H1 (cell line): ENCODE measurements at regions not wholly inside any gene's neighbourhood (a gene's known extent, or its start where the extent isn't known, plus 50 kb on each side); places are given as distances from the start of the nearest gene placed in this dataset.

Experiments
- CTCF ChIA-PET: fragments of 300-600 bp; sonication (Branson Sonifier 250); formaldehyde crosslinking; loops from one replicate; lab custom pipeline; 2021; ENCODE audit not compliant: partially characterized antibody; lab: Charles Lee
- POLR2A ChIA-PET: fragments of 300-600 bp; sonication (Branson Sonifier 250); formaldehyde crosslinking; loops from one replicate; lab custom pipeline; 2021; ENCODE audit warnings: inconsistent platforms; ENCODE audit not compliant: partially characterized antibody; lab: Charles Lee
- DNase-seq, 2 experiments: peaks; one replicate each; pipeline versions ENCODE4 v3.0.0 to v3.0.0-alpha.2; 2010 to 2022; ENCODE audit warnings: low spot score in 2 of 2, low read depth in 1 of 2, mixed read lengths in 1 of 2
- FAIRE-seq: peaks from 2 replicates; lab custom pipeline; 2011; peaks lifted over from hg19 to GRCh38; lab: Jason Lieb, UNC
- H2AFZ ChIP-seq: 2 replicates; pipeline ENCODE4 v1.8.1; 2012; ENCODE audit warnings: low read length, inconsistent platforms
- H2AK5ac ChIP-seq: 2 replicates; pipeline ENCODE4 v1.6.1; 2013; ENCODE audit warnings: low read depth, low read length
- H2BK120ac ChIP-seq: replicated peaks from 2 replicates; pipeline ENCODE3; 2013; ENCODE audit warnings: low read depth, low read length, inconsistent platforms
- H2BK12ac ChIP-seq: 2 replicates; pipeline ENCODE4 v1.6.1; 2013; ENCODE audit warnings: low read depth, low read length
- H2BK15ac ChIP-seq: 2 replicates; pipeline ENCODE4 v1.6.1; 2013; ENCODE audit warnings: low read length
- H2BK20ac ChIP-seq: 2 replicates; pipeline ENCODE4 v1.6.1; 2013; ENCODE audit warnings: low read length
- H2BK5ac ChIP-seq: 2 replicates; pipeline ENCODE4 v1.6.1; 2013; ENCODE audit warnings: low read depth, low read length
- H3K14ac ChIP-seq: 2 replicates; pipeline ENCODE4 v1.6.1; 2013; ENCODE audit warnings: inconsistent platforms; ENCODE audit not compliant: insufficient read length
- H3K18ac ChIP-seq: 2 replicates; pipeline ENCODE4 v1.6.1; 2013; ENCODE audit warnings: low read length; ENCODE audit errors: extremely low read depth
- H3K23ac ChIP-seq: 2 replicates; pipeline ENCODE4 v1.6.1; 2013; ENCODE audit warnings: inconsistent platforms; ENCODE audit not compliant: insufficient read length
- H3K23me2 ChIP-seq: 2 replicates; pipeline ENCODE4 v1.6.1; 2013; ENCODE audit warnings: low read depth, low read length
- H3K27ac ChIP-seq: 2 replicates; pipeline ENCODE4 v1.6.1; 2011; ENCODE audit warnings: low read depth, low read length, inconsistent platforms
- H3K27me3 ChIP-seq, 4 experiments: replicated peaks in 1 of 4; 1 replicate in 1 of 4; 2 replicates in 3 of 4; pipeline versions ENCODE4 v1.6.1 to v1.8.1; 2011 to 2013; ENCODE audit warnings: low read length in 3 of 4, mild to moderate bottlenecking in 3 of 4, inconsistent platforms in 2 of 4, mixed read lengths in 2 of 4, moderate library complexity in 1 of 4; ENCODE audit not compliant: control insufficient read depth in 3 of 4, insufficient read depth in 3 of 4; ENCODE audit errors: extremely low read depth in 1 of 4
- H3K36me3 ChIP-seq, 4 experiments: 2 replicates each; pipeline versions ENCODE4 v1.6.1 to v1.8.1; 2011 to 2013; ENCODE audit warnings: mild to moderate bottlenecking in 4 of 4, low read length in 3 of 4, moderate library complexity in 2 of 4, control low read depth in 1 of 4, inconsistent platforms in 1 of 4; ENCODE audit not compliant: insufficient read depth in 4 of 4, control insufficient read depth in 2 of 4
- H3K4ac ChIP-seq: replicated peaks from 2 replicates; pipeline ENCODE3; 2013; ENCODE audit warnings: low read length, low read depth, mixed read lengths, inconsistent platforms; ENCODE audit not compliant: insufficient read length
- H3K4me1 ChIP-seq, 4 experiments: replicated peaks in 1 of 4; 1 replicate in 1 of 4; 2 replicates in 3 of 4; pipeline versions ENCODE4 v1.6.1 to v1.8.1; 2011 to 2013; ENCODE audit warnings: low read length in 3 of 4, inconsistent platforms in 2 of 4, mixed read lengths in 1 of 4; ENCODE audit not compliant: insufficient read depth in 4 of 4, control insufficient read depth in 3 of 4
- H3K4me2 ChIP-seq, 2 experiments: 2 replicates each; pipeline versions ENCODE4 v1.6.1 to v1.8.1; 2011 to 2013; ENCODE audit warnings: low read depth in 2 of 2, low read length in 2 of 2, control low read depth in 1 of 2, inconsistent platforms in 1 of 2, mild to moderate bottlenecking in 1 of 2; ENCODE audit not compliant: insufficient read depth in 1 of 2
- H3K4me3 ChIP-seq, 4 experiments: fragments of 200-600, 300-600 bp in 1 of 4; sonication (generic), shearing (Covaris generic), sonication (Bioruptor Twin) in 1 of 4; 2 replicates each; pipeline versions ENCODE4 v1.5.1 to v1.8.1; 2011 to 2016; ENCODE audit warnings: low read length in 4 of 4, low read depth in 3 of 4, control low read depth in 2 of 4, inconsistent platforms in 2 of 4, mild to moderate bottlenecking in 2 of 4, mixed read lengths in 1 of 4, moderate library complexity in 1 of 4; ENCODE audit not compliant: insufficient read depth in 2 of 4; ENCODE audit errors: extremely low read depth in 1 of 4
- H3K56ac ChIP-seq: replicated peaks from 2 replicates; pipeline ENCODE3; 2013; ENCODE audit warnings: low read depth, mild to moderate bottlenecking, mixed read lengths, low read length, inconsistent platforms; ENCODE audit not compliant: insufficient read length
- H3K79me1 ChIP-seq: 2 replicates; pipeline ENCODE4 v1.6.1; 2013; ENCODE audit warnings: low read depth, low read length, control low read depth
- H3K79me2 ChIP-seq, 2 experiments: 2 replicates each; pipeline versions ENCODE4 v1.6.1 to v1.8.1; 2012 to 2013; ENCODE audit warnings: low read length in 2 of 2, mild to moderate bottlenecking in 2 of 2, inconsistent platforms in 1 of 2; ENCODE audit not compliant: insufficient read depth in 2 of 2, control insufficient read depth in 1 of 2
- H3K9ac ChIP-seq, 4 experiments: replicated peaks in 1 of 4; 1 replicate in 1 of 4; 2 replicates in 3 of 4; pipeline versions ENCODE4 v1.6.1 to v1.8.1; 2011 to 2013; ENCODE audit warnings: low read depth in 3 of 4, low read length in 3 of 4, control low read depth in 2 of 4, mild to moderate bottlenecking in 2 of 4, moderate library complexity in 2 of 4, inconsistent platforms in 1 of 4; ENCODE audit errors: extremely low read depth in 1 of 4
- H3K9me3 ChIP-seq, 2 experiments: 2 replicates each; pipeline versions ENCODE4 v1.6.1 to v1.8.1; 2012 to 2013; ENCODE audit warnings: mild to moderate bottlenecking in 2 of 2, moderate library complexity in 2 of 2, control low read depth in 1 of 2, inconsistent platforms in 1 of 2, low read depth in 1 of 2, low read length in 1 of 2, mixed read lengths in 1 of 2; ENCODE audit not compliant: insufficient read depth in 2 of 2
- H4K20me1 ChIP-seq, 2 experiments: replicated peaks in 1 of 2; 2 replicates each; pipeline versions ENCODE3 to v1.8.1; 2011 to 2013; ENCODE audit warnings: inconsistent platforms in 2 of 2, low read length in 2 of 2, mild to moderate bottlenecking in 1 of 2; ENCODE audit not compliant: insufficient read depth in 2 of 2, control insufficient read depth in 1 of 2
- H4K5ac ChIP-seq: 2 replicates; pipeline ENCODE4 v1.6.1; 2013; ENCODE audit warnings: low read length, low read depth, mixed read lengths, inconsistent platforms; ENCODE audit not compliant: insufficient read length
- H4K8ac ChIP-seq: 2 replicates; pipeline ENCODE4 v1.8.0; 2013; ENCODE audit warnings: mild to moderate bottlenecking, moderate library complexity, low read length, inconsistent platforms; ENCODE audit not compliant: insufficient read depth; ENCODE audit errors: extremely low read depth
- H4K91ac ChIP-seq: replicated peaks from 2 replicates; pipeline ENCODE3; 2013; ENCODE audit warnings: low read length, mixed read lengths, inconsistent platforms; ENCODE audit not compliant: insufficient read length
- ATF2 ChIP-seq: IDR thresholded peaks from 2 replicates; pipeline ENCODE4 v1.6.1; 2012; ENCODE audit warnings: low read length, inconsistent platforms
- GTF2F1 ChIP-seq: IDR thresholded peaks from 2 replicates; pipeline ENCODE4 v1.6.1; 2012; ENCODE audit warnings: low read depth, low read length, improper control_type of control experiment, borderline replicate concordance
- JUND ChIP-seq: IDR thresholded peaks from 2 replicates; pipeline ENCODE4 v1.6.1; 2011; ENCODE audit warnings: mild to moderate bottlenecking, improper control_type of control experiment, low read length
- KDM5A ChIP-seq: fragments of 200-600 bp; IDR thresholded peaks from 2 replicates; pipeline ENCODE4 v1.7.1; 2012; ENCODE audit warnings: mild to moderate bottlenecking, low read length, inconsistent platforms, mixed read lengths
- POU5F1 ChIP-seq: IDR thresholded peaks from 2 replicates; pipeline ENCODE4 v1.6.1; 2011; ENCODE audit warnings: low read depth, mild to moderate bottlenecking, low read length, moderate library complexity
- RNF2 ChIP-seq: fragments of 200-900, 300-1000 bp; sonication (generic); IDR thresholded peaks from 2 replicates; pipeline ENCODE4 v1.7.1; 2016; ENCODE audit warnings: borderline replicate concordance, low read depth, mild to moderate bottlenecking, antibody characterized with exemption, low read length; ENCODE audit not compliant: poor library complexity, severe bottlenecking; ENCODE audit errors: missing control alignments
- SIRT6 ChIP-seq: IDR thresholded peaks from one replicate; pipeline ENCODE4 v1.7.1; 2012; ENCODE audit warnings: low read length, inconsistent platforms
- SRF ChIP-seq: IDR thresholded peaks from 2 replicates; pipeline ENCODE4 v1.6.1; 2011; ENCODE audit warnings: mild to moderate bottlenecking, low read depth, low read length, moderate library complexity
- TAF1 ChIP-seq: IDR thresholded peaks from 2 replicates; pipeline ENCODE4 v1.6.1; 2011; ENCODE audit warnings: mild to moderate bottlenecking, low read depth, low read length
- TAF7 ChIP-seq: optimal IDR thresholded peaks from 2 replicates; pipeline ENCODE3; 2011; ENCODE audit warnings: low read depth, mild to moderate bottlenecking, inconsistent platforms, low read length, moderate library complexity, borderline replicate concordance
- TCF12 ChIP-seq: IDR thresholded peaks from 2 replicates; pipeline ENCODE4 v1.6.1; 2011; ENCODE audit warnings: low read depth, mild to moderate bottlenecking, low read length
- YY1 ChIP-seq: IDR thresholded peaks from 2 replicates; pipeline ENCODE4 v1.6.1; 2011; ENCODE audit warnings: low read depth, mild to moderate bottlenecking, low read length
- ZNF274 ChIP-seq: IDR thresholded peaks from 2 replicates; pipeline ENCODE4 v1.7.0; 2012; ENCODE audit warnings: low read length, borderline replicate concordance; ENCODE audit errors: extremely low read depth
- whole genome bisulfite sequencing, 2 experiments: shearing (Covaris generic) in 1 of 2; methylation state at CpG; one replicate each; pipeline versions ENCODE4 v1.1.6 to v1.1.7; 2013 to 2015; ENCODE audit warnings: low lambda C conversion rate in 2 of 2, mixed read lengths in 2 of 2, inconsistent platforms in 1 of 2, low coverage in 1 of 2, missing lambda C conversion rate in 1 of 2; ENCODE audit not compliant: insufficient replicate concordance in 2 of 2, insufficient coverage in 1 of 2, insufficient read length in 1 of 2; ENCODE audit errors: extremely low coverage in 1 of 2, missing lambda C conversion rate in 1 of 2; 5-methylcytosine and 5-hydroxymethylcytosine counted together

GRCh38 chr14:95389471-95390011, 69.8 kb upstream of the CLMN start:
- no peak overlapping the region; the same call in 1 of the 2 replicates for H2BK5ac ChIP-seq
- H3K56ac ChIP-seq, result no peak overlapping the region
- H2BK120ac ChIP-seq, result no peak overlapping the region
- ChIA-PET POLR2A (no interaction called here), CTCF (interaction anchor here (0.7 to 0.8 kb wide), 2 partner anchors 15 to 41 kb away, joined by 3 read pairs; no protein-coding TSS in a partner anchor)
- H3K4ac ChIP-seq, result no peak overlapping the region
- H3K9ac ChIP-seq, result no peak overlapping the region
- 93% methylated on average over 8 of the region's 9 CpGs; no CpG with 5 or more reads in 1 of the 2 experiments for WGBS, 2 experiments
- FAIRE-seq (no peak), DNase-seq (no peak)
- H3K79me1 ChIP-seq, result no peaks in the 10 kb centered on the region
- H3K18ac ChIP-seq, result no peak overlapping the region
- no peak overlapping the region for H4K5ac ChIP-seq
- H3K4me2 ChIP-seq, result no peak overlapping the region
- no peak overlapping the region for H3K23ac ChIP-seq
- peaks cover 0 to 4% of the 10 kb centered on the region in 2 experiments for H4K20me1 ChIP-seq
- no peak overlapping the region for H2BK15ac ChIP-seq
- H3K79me2 ChIP-seq, result no peaks in the 10 kb centered on the region
- no peaks in the 10 kb centered on the region for H3K9me3 ChIP-seq
- H3K23me2 ChIP-seq, result peaks cover 5% of the 10 kb centered on the region
- no peak overlapping the region for H4K8ac ChIP-seq
- no peaks in the 10 kb centered on the region for H3K36me3 ChIP-seq
- H2AK5ac ChIP-seq, result no peak overlapping the region
- no peak overlapping the region for H2BK20ac ChIP-seq
- H3K4me1 ChIP-seq, result no peaks in the 10 kb centered on the region; a peak in 1 of 7 replicates
- H3K27ac ChIP-seq, result no peak overlapping the region
- no peaks in the 10 kb centered on the region; a peak in 1 of 7 replicates for H3K27me3 ChIP-seq
- no peak overlapping the region for H3K4me3 ChIP-seq
- no peak overlapping the region for H3K14ac ChIP-seq
- H2BK12ac ChIP-seq, result no peak overlapping the region
- no peak overlapping the region for H4K91ac ChIP-seq
- no peak overlapping the region for H2AFZ ChIP-seq
- TF ChIP-seq RNF2, result no peak
- TF ChIP-seq YY1, result no peak
- TF ChIP-seq ZNF274, result no peak
- TF ChIP-seq TAF1, result no peak
- no peak for TF ChIP-seq TCF12
- TF ChIP-seq ATF2, result no peak
- no peak for TF ChIP-seq KDM5A
- TF ChIP-seq SRF, result no peak
- TF ChIP-seq JUND, result no peak
- TF ChIP-seq SIRT6, result no peak
- no peak for TF ChIP-seq POU5F1
- TF ChIP-seq GTF2F1, result no peak
- TF ChIP-seq TAF7, result no peak
